ENCODE measurements at regions not wholly inside any gene's neighbourhood (a gene's known extent, or its start where the extent isn't known, plus 50 kb on each side); places are given as distances from the start of the nearest gene placed in this dataset.

DNA sequence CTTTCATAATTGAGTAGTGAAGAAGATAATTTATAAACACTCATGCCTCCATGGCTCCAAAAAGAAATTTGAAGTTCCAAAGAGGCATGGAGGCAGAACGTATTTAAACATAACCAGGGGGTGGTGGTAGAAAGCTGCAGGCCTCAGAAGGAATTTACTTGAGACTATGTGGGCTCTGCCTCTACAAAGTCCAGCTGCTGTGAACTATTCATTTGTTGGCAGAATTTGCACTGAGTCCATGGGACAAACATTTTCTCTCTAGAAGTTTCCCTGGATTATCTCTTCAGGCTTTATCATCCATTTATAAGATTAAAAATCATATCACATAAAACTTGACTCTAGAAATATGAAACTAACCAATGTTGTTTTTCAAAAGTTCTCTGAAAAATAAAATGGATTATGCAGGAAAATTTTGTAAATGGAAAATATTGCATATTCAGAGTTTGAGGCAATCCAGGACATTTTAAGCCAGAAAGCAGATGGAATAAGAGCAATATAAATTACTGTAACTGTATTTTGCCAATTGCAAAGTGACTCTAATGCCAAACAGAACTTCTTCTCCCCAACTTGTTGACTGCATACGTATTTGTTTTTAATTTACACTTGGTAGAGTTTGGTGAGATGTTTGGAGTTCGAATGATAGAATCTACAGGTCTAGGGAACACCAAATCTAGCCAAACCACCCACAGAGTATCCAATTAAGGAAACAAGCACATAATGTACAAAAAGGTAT lies 258.2 kb downstream of the ENC1 start:
- Histone ChIP-seq H4K20me1 (replicated peaks; ENCODE audit: control insufficient read depth, extremely low read depth, insufficient read depth, low read length) (no peaks in the 10 kb centered on the region), H3K9ac (replicated peaks; ENCODE audit: extremely low read depth, insufficient read depth, low read length) (no peak overlapping the region), H2AFZ (ENCODE audit: low read depth, low read length) (no peak overlapping the region), H3K9me3 (replicated peaks; ENCODE audit: control insufficient read depth, insufficient read depth, low read length) (no peaks in the 10 kb centered on the region), H3K36me3 (ENCODE audit: control insufficient read depth in 2 of 2, extremely low read depth in 1 of 2, insufficient read depth in 2 of 2, low read length in 2 of 2) (no peaks in the 10 kb centered on the region), H3K4me1 (ENCODE audit: control insufficient read depth, extremely low read depth, insufficient read depth, low read length) (no peaks in the 10 kb centered on the region), H3K9me1 (replicated peaks; ENCODE audit: control insufficient read depth, extremely low read depth, insufficient read depth, low read length) (no peaks in the 10 kb centered on the region), H3K4me2 (ENCODE audit: insufficient read depth, low read length) (no peak overlapping the region), H3K27ac (ENCODE audit: insufficient read depth, low read depth, low read length) (no peak overlapping the region), H3K4me3 (replicated peaks in 1 of 3; ENCODE audit: insufficient read depth in 1 of 3, low read depth in 1 of 3, low read length in 3 of 3) (no peak overlapping the region), H3K27me3 (ENCODE audit: control insufficient read depth in 2 of 2, insufficient read depth in 2 of 2, low read length in 2 of 2) (peaks cover 0 to 3% of the 10 kb centered on the region in 2 experiments), H3K79me2 (ENCODE audit: control insufficient read depth, insufficient read depth, low read length) (no peaks in the 10 kb centered on the region)
- intact Hi-C loops (cut with micrococcal nuclease), result no loop called here
- FAIRE-seq (no peak), DNase-seq (ENCODE audit: low read depth, low spot score) (no peak)
- CTCF ChIA-PET, result no interaction called here
- no TSS peak for BruUV-seq (replicated peaks)
- POLR2A ChIA-PET, result no interaction called here
- dilution Hi-C loops (cut with MboI; ENCODE audit: extremely low pct_ligation_motif_present, low sequenced_read_pairs), result no loop called here
- TF ChIP-seq, protein P1, sequence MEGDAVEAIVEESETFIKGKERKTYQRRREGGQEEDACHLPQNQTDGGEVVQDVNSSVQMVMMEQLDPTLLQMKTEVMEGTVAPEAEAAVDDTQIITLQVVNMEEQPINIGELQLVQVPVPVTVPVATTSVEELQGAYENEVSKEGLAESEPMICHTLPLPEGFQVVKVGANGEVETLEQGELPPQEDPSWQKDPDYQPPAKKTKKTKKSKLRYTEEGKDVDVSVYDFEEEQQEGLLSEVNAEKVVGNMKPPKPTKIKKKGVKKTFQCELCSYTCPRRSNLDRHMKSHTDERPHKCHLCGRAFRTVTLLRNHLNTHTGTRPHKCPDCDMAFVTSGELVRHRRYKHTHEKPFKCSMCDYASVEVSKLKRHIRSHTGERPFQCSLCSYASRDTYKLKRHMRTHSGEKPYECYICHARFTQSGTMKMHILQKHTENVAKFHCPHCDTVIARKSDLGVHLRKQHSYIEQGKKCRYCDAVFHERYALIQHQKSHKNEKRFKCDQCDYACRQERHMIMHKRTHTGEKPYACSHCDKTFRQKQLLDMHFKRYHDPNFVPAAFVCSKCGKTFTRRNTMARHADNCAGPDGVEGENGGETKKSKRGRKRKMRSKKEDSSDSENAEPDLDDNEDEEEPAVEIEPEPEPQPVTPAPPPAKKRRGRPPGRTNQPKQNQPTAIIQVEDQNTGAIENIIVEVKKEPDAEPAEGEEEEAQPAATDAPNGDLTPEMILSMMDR (IDR thresholded peaks at IDR 0.05; ENCODE audit: extremely low read depth in 1 of 2, insufficient read depth in 1 of 2, low read depth in 1 of 2, low read length in 2 of 2), result no peak
- no peak for TF ChIP-seq MYC (IDR thresholded peaks at IDR 0.05; ENCODE audit: low read depth, low read length)
- TF ChIP-seq POLR2AphosphoS5 (IDR thresholded peaks at IDR 0.05; ENCODE audit: insufficient read depth, low read depth, low read length), result no peak
- no peak for TF ChIP-seq EZH2 (IDR thresholded peaks at IDR 0.05; ENCODE audit: borderline replicate concordance, low read depth, low read length, severe bottlenecking)
- no peak for TF ChIP-seq FOS (IDR thresholded peaks at IDR 0.05; ENCODE audit: borderline replicate concordance, insufficient read depth, low read length)
- no peak for TF ChIP-seq MAX (IDR thresholded peaks at IDR 0.05; ENCODE audit: insufficient read depth, insufficient read length)
- no peak for TF ChIP-seq JUN (IDR thresholded peaks at IDR 0.05; ENCODE audit: borderline replicate concordance, insufficient read depth, insufficient read length, low read depth)
- no peak for TF ChIP-seq POLR2A (IDR thresholded peaks at IDR 0.05; ENCODE audit: low read depth, low read length)
- TF ChIP-seq GATA2 (IDR thresholded peaks at IDR 0.05; ENCODE audit: insufficient read depth, insufficient read length, low read depth, low read length), result no peak

Data from endothelial cell of umbilical vein (primary cell).